ENCODE measurements at regions not wholly inside any gene's neighbourhood (a gene's known extent, or its start where the extent isn't known, plus 50 kb on each side); places are given as distances from the start of the nearest gene placed in this dataset.

DNA sequence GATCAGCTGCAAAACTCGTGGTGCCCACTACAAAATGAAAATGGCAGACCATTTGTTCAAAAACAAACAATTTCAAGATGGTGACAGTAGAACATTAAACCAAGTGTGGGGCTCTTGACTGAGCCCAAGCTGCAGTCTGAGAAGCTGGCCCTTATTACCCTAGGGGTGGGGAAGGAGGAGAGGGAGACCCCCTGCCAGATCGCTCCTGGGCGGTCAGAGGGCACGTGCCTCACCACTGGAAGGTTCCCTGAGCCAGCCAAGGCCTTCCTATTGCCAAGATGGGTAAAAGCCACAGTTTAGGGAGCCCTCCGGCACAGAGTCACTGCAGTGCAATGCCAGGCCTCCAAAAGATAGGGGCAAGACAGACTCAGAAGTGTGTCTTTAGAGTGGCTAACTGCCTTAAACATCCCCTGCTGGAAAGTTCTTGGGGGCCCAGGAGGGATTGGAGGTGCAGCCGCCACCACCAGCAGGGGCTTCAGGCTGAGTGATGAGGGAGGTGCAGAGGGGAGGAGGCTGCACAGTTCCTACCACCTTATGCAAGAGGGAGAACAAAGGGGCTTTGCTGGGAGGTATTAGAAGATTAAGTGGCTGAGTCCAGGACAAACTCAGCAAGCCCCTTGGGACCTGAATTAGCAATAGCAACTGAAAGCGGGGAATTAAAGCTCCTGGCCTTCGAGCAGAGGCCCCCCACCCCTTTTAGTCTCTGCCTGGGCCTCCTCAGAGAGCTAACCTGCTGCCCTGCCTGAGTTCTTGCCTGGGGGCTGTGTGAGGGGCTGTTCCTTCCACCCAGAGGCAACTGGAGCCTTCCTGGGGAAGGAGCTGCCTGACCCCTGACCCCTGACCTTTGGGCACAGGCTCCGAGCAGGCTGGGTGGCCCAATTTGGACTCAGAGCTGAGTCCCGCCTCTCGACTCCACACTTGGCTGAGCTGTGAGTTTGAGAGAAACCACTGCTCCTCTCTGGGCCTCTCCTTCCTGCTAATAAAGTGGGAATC lies 88.4 kb downstream of the VEGFA start:
- TF ChIP-seq, protein P1, sequence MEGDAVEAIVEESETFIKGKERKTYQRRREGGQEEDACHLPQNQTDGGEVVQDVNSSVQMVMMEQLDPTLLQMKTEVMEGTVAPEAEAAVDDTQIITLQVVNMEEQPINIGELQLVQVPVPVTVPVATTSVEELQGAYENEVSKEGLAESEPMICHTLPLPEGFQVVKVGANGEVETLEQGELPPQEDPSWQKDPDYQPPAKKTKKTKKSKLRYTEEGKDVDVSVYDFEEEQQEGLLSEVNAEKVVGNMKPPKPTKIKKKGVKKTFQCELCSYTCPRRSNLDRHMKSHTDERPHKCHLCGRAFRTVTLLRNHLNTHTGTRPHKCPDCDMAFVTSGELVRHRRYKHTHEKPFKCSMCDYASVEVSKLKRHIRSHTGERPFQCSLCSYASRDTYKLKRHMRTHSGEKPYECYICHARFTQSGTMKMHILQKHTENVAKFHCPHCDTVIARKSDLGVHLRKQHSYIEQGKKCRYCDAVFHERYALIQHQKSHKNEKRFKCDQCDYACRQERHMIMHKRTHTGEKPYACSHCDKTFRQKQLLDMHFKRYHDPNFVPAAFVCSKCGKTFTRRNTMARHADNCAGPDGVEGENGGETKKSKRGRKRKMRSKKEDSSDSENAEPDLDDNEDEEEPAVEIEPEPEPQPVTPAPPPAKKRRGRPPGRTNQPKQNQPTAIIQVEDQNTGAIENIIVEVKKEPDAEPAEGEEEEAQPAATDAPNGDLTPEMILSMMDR (IDR thresholded peaks at IDR 0.05): no peak
- no peak for TF ChIP-seq POLR2A (IDR thresholded peaks at IDR 0.05)
- H3K27ac ChIP-seq: no peak overlapping the region
- H3K4me3 ChIP-seq: no peak overlapping the region
- DNase-seq: no peak
- intact Hi-C loops (cut with DNase I; ENCODE audit: low total_unique reads): no loop called here
- H3K27me3 ChIP-seq: no peaks in the 10 kb centered on the region
- whole genome bisulfite sequencing, 2 donors: 88 to 89% methylated on average over 8 to 11 of the region's 11 CpGs
- H3K36me3 ChIP-seq (ENCODE audit: low read depth, missing control alignments): no peaks in the 10 kb centered on the region
- no peaks in the 10 kb centered on the region for H3K9me3 ChIP-seq
- H3K4me1 ChIP-seq: peaks cover 4% of the 10 kb centered on the region

DNA sequence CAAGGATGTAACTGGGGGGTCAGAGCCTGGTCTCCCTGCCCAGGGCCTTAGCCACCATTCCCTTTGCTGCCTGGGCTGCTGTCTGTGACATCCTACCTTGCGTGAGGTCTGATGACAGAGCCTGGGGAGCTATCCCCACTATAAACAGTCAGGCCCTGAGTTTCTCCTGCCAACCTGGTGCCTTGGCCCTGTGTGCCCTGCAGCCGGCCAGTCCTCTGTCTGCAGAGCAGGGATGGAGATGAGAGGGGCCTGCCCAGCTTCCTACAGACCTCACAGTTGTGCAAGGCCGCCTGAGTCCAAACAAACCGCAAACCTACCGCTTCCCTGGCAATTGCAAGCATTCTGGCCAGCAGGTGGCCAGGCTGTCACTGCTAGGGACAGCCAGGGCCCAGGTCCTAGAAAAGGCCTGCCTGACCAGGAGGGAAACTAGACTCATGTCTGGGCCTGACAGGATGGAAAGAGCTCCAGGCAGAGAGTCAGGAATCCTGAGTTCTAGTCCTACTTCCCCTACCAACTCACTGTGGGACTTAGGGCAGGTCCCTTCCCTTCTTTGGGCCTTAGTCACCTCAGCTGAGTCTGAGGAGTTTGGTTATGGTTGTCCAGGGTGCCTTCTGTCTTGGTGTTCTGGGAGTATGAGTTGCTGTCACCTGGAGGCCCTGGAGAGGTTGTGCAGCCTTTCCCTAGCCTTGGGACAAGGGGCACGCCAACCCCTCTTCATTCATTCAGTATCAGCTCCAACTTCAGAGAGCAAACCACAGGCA lies 86.2 kb downstream of the VEGFA start:
- DNase-seq: peak; percentile 40
- intact Hi-C loops (cut with DNase I; ENCODE audit: low total_unique reads): no loop called here
- Histone ChIP-seq H3K4me3 (no peak overlapping the region), H3K27me3 (no peaks in the 10 kb centered on the region), H3K4me1 (peaks cover 4% of the 10 kb centered on the region), H3K36me3 (ENCODE audit: low read depth, missing control alignments) (no peaks in the 10 kb centered on the region), H3K9me3 (no peaks in the 10 kb centered on the region), H3K27ac (no peak overlapping the region)
- 78 to 90% methylated on average over 2 to 6 of the region's 6 CpGs for WGBS, 2 donors
- TF ChIP-seq POLR2A (IDR thresholded peaks at IDR 0.05): no peak
- TF ChIP-seq, protein P1 (IDR thresholded peaks at IDR 0.05): peak in 2 of 3 experiments; percentile 12 to 31

DNA sequence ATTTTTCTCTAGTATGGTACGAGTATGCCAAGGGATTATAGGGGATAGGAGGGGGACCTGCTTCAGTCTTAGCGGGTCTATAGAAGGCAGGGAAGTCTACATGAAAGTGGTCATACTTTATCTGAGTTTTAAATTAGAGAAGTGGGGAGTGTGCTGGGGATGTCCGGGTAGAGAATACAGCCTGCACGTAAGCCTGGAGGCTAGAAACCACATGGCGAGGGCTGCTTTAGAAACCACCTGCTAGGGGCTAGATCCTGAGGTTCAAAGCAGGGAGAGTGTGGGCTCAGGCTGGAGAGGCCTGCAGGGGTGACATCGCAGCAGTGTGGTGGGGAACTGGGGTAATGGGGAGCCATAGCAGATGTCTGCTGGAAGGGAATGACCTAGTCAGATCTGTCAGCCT lies 85.2 kb downstream of the VEGFA start:
- no peaks in the 10 kb centered on the region for H3K9me3 ChIP-seq
- H3K27ac ChIP-seq: no peak overlapping the region
- H3K4me3 ChIP-seq: no peak overlapping the region
- intact Hi-C loops (cut with DNase I; ENCODE audit: low total_unique reads): no loop called here
- no peaks in the 10 kb centered on the region for H3K36me3 ChIP-seq (ENCODE audit: low read depth, missing control alignments)
- TF ChIP-seq, protein P1 (IDR thresholded peaks at IDR 0.05): no peak
- no peak for TF ChIP-seq POLR2A (IDR thresholded peaks at IDR 0.05)
- H3K27me3 ChIP-seq: no peaks in the 10 kb centered on the region
- DNase-seq: no peak
- 82 to 83% methylated on average over 6 of the region's 6 CpGs for WGBS, 2 donors
- H3K4me1 ChIP-seq: peaks cover 4% of the 10 kb centered on the region

DNA sequence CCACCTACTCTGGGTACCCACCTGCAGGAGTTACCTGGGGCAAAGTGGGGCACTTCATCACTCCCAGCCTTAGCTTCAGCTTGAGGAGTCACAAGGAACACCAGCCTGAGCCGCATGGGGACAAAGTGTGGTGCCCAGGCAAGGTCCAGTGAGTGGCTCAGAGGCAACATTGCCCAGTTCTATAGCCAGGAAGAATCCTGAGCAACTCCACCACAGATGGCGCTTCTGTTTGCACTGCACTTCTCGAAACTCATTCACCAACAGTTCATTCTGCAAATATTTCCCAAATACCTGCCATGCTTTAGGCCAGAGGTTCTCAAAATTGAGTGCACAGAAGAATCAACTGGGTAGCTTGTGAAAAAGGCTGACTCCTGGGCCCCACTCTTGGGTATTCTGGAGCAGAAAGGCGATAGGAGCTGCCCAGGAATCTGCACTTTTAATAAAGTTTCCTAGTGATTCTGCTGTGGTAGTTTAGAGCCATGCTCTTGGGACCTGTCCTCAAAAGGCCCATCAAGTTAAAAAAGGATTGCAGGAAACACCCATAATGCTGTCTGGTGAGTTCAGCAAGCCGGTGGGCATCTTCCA lies 83.1 kb downstream of the VEGFA start:
- no peaks in the 10 kb centered on the region for H3K36me3 ChIP-seq (ENCODE audit: low read depth, missing control alignments)
- no peak for DNase-seq
- no peak overlapping the region for H3K27ac ChIP-seq
- no peak overlapping the region for H3K4me3 ChIP-seq
- intact Hi-C loops (cut with DNase I; ENCODE audit: low total_unique reads): no loop called here
- no peaks in the 10 kb centered on the region for H3K9me3 ChIP-seq
- H3K27me3 ChIP-seq: no peaks in the 10 kb centered on the region
- 86 to 95% methylated on average over 5 of the region's 5 CpGs for WGBS, 2 donors
- H3K4me1 ChIP-seq: no peaks in the 10 kb centered on the region
- TF ChIP-seq, protein P1 (IDR thresholded peaks at IDR 0.05): no peak
- TF ChIP-seq POLR2A (IDR thresholded peaks at IDR 0.05): no peak
